K562 (cell line): ENCODE measurements at regions not wholly inside any gene's neighbourhood (a gene's known extent, or its start where the extent isn't known, plus 50 kb on each side); places are given as distances from the start of the nearest gene placed in this dataset.

Source experiments
- ATAC-seq: fragments of 200-7000 bp; cut with Tn5 transposase; 3 replicates; pipeline ENCODE4 v1.9.1; 2020; ENCODE audit warnings: moderate library complexity
- BruUV-seq: library from RNA; stranded (reverse); fragments of 400-500 nt; replicated peaks from 2 replicates; lab custom pipeline; 2021; lab: Mats Ljungman, UMichigan
- CTCF ChIA-PET: fragments of 300-600 bp; formaldehyde crosslinking; extraction: SDS; loops from one replicate; lab custom pipeline; 2021; ENCODE audit warnings: low intra/inter-chr PET ratio; lab: Yijun Ruan, JAX
- POLR2A ChIA-PET: fragments of 300-600, 350-650 bp; sonication (Branson Sonifier 250); formaldehyde crosslinking; extraction: SDS; loops from one replicate; lab custom pipeline; 2021; ENCODE audit warnings: antibody characterized with exemption, inconsistent platforms; lab: Yijun Ruan, JAX
- DNase-seq, 4 experiments: peaks; one replicate each; pipeline versions ENCODE4 v3.0.0 to v3.0.0-alpha.2; 2011 to 2018; ENCODE audit warnings: low spot score in 3 of 4, mixed read lengths in 3 of 4; ENCODE audit errors: extremely low read depth in 1 of 4
- FAIRE-seq: peaks from 2 replicates; lab custom pipeline; 2011; peaks lifted over from hg19 to GRCh38; lab: Jason Lieb, UNC
- H2AFZ ChIP-seq: 2 replicates; pipeline ENCODE4 v1.6.0; 2011; ENCODE audit warnings: low read depth, low read length, control low read depth, inconsistent platforms
- H3K27ac ChIP-seq: fragments of 200-600 bp; 3 replicates; pipeline ENCODE4 v1.8.0; 2011; ENCODE audit warnings: low read depth, mild to moderate bottlenecking, control low read depth, inconsistent platforms, low read length, moderate library complexity, mixed read lengths; ENCODE audit errors: extremely low read depth
- H3K27me3 ChIP-seq, 2 experiments: fragments of 300-600 bp in 1 of 2; 2 replicates in 1 of 2; 3 replicates in 1 of 2; pipeline versions ENCODE4 v1.6.0 to v1.8.0; 2011; ENCODE audit warnings: inconsistent platforms in 2 of 2, low read length in 2 of 2, mild to moderate bottlenecking in 1 of 2, mixed read lengths in 1 of 2, moderate library complexity in 1 of 2; ENCODE audit not compliant: control insufficient read depth in 2 of 2, insufficient read depth in 2 of 2
- H3K36me3 ChIP-seq: fragments of 300-600 bp; 3 replicates; pipeline ENCODE4 v1.8.0; 2011; ENCODE audit warnings: mild to moderate bottlenecking, low read length, inconsistent platforms; ENCODE audit not compliant: control insufficient read depth, insufficient read depth
- H3K4me1 ChIP-seq, 2 experiments: fragments of 200-600 bp in 1 of 2; replicated peaks in 1 of 2; 2 replicates in 1 of 2; 3 replicates in 1 of 2; pipeline versions ENCODE4 v1.5.1 to v1.8.0; 2011; ENCODE audit warnings: inconsistent platforms in 2 of 2, low read length in 2 of 2, mild to moderate bottlenecking in 1 of 2, mixed read lengths in 1 of 2, moderate library complexity in 1 of 2; ENCODE audit not compliant: control insufficient read depth in 2 of 2, insufficient read depth in 2 of 2
- H3K4me2 ChIP-seq: 2 replicates; pipeline ENCODE4 v1.6.1; 2011; ENCODE audit warnings: low read length, control low read depth, inconsistent platforms, mixed read lengths; ENCODE audit not compliant: insufficient read depth
- H3K4me3 ChIP-seq: fragments of 200-600 bp; sonication (generic), shearing (Covaris generic); 2 replicates; pipeline ENCODE4 v1.5.1; 2016; ENCODE audit warnings: control low read depth, inconsistent platforms
- H3K79me2 ChIP-seq: fragments of 200-600 bp; 3 replicates; pipeline ENCODE4 v1.8.0; 2011; ENCODE audit warnings: low read length, inconsistent platforms; ENCODE audit not compliant: control insufficient read depth, insufficient read depth
- H3K9ac ChIP-seq, 2 experiments: 2 replicates each; pipeline versions ENCODE4 v1.6.0 to v1.6.1; 2011; ENCODE audit warnings: low read depth in 2 of 2, low read length in 2 of 2, control low read depth in 1 of 2, inconsistent platforms in 1 of 2, mild to moderate bottlenecking in 1 of 2, mixed read lengths in 1 of 2; ENCODE audit not compliant: insufficient read depth in 1 of 2
- H3K9me1 ChIP-seq: one replicate; pipeline ENCODE4 v1.6.0; 2011; ENCODE audit warnings: inconsistent platforms, mild to moderate bottlenecking, low read length, moderate library complexity; ENCODE audit not compliant: control insufficient read depth, insufficient read depth
- H3K9me3 ChIP-seq: replicated peaks from 2 replicates; pipeline ENCODE4 v1.5.1; 2011; ENCODE audit warnings: low read depth, low read length, inconsistent platforms; ENCODE audit not compliant: control insufficient read depth, insufficient read depth
- H4K20me1 ChIP-seq: replicated peaks from 2 replicates; pipeline ENCODE4 v1.6.1; 2011; ENCODE audit warnings: low read length, inconsistent platforms, mixed read lengths; ENCODE audit not compliant: control insufficient read depth, insufficient read depth
- ARID1B ChIP-seq: fragments of 450-650 bp; IDR thresholded peaks from 2 replicates; pipeline ENCODE4 v1.6.1; 2016; ENCODE audit warnings: antibody characterized with exemption, mild to moderate bottlenecking, inconsistent platforms
- BRCA1 ChIP-seq, 2 experiments: fragments of 450-650 bp in 1 of 2; sonication (generic) in 1 of 2; formaldehyde crosslinking in 1 of 2; IDR thresholded peaks; 2 replicates each; pipeline versions ENCODE4 v1.5.0 to v1.6.1; 2017 to 2020; ENCODE audit warnings: mild to moderate bottlenecking in 1 of 2, missing genetic modification reagents in 1 of 2
- CHD2 ChIP-seq: IDR thresholded peaks from 2 replicates; pipeline ENCODE4 v1.6.1; 2011; ENCODE audit warnings: low read depth, low read length
- ERF ChIP-seq: fragments of 450-650 bp; formaldehyde crosslinking; IDR thresholded peaks from 2 replicates; pipeline ENCODE4 v1.4.0; 2020; ENCODE audit warnings: mild to moderate bottlenecking, mixed read lengths
- FOXA3 ChIP-seq, 2 experiments: fragments of 450-650 bp in 1 of 2; sonication (generic) in 1 of 2; formaldehyde crosslinking; IDR thresholded peaks in 1 of 2; conservative IDR thresholded peaks in 1 of 2; 2 replicates each; pipeline versions ENCODE4 v1.4.0 to v1.8.0; 2020 to 2022; ENCODE audit warnings: mild to moderate bottlenecking in 2 of 2, missing genetic modification reagents in 1 of 2
- ILF3 ChIP-seq: fragments of 450-650 bp; IDR thresholded peaks from 2 replicates; pipeline ENCODE4 v1.6.1; 2018; ENCODE audit warnings: antibody characterized with exemption, mild to moderate bottlenecking, moderate library complexity, borderline replicate concordance
- MCM5 ChIP-seq: fragments of 450-650 bp; IDR thresholded peaks from 2 replicates; pipeline ENCODE4 v1.6.1; 2016; ENCODE audit warnings: low read depth
- SAFB2 ChIP-seq: fragments of 200-400 bp; formaldehyde crosslinking; IDR thresholded peaks from 2 replicates; pipeline ENCODE4 v1.6.1; 2018; ENCODE audit warnings: borderline replicate concordance, low read length, low read depth, moderate library complexity; ENCODE audit not compliant: severe bottlenecking
- STAT5B ChIP-seq: fragments of 250-450 bp; sonication (Bioruptor Pico); IDR thresholded peaks from 2 replicates; pipeline ENCODE4 v1.8.0; 2021; ENCODE audit warnings: mild to moderate bottlenecking, inconsistent platforms
- ZNF311 ChIP-seq: fragments of 250-450 bp; sonication (Bioruptor Pico); IDR thresholded peaks from 2 replicates; pipeline ENCODE4 v1.4.0; 2020; ENCODE audit warnings: mild to moderate bottlenecking, moderate library complexity
- ZNF384 ChIP-seq: IDR thresholded peaks from 2 replicates; pipeline ENCODE4 v1.6.1; 2012; ENCODE audit warnings: low read depth, low read length, improper control_type of control experiment
- ZNF431 ChIP-seq: sonication (generic); formaldehyde crosslinking; IDR thresholded peaks from 2 replicates; pipeline ENCODE4 v1.8.0; 2022; ENCODE audit warnings: mild to moderate bottlenecking, missing genetic modification reagents
- in situ Hi-C: fragments of 300-500 bp; cut with MboI; formaldehyde crosslinking; loops from 4 replicates; pipeline ENCODE4 v1.15.0; 2018; ENCODE audit warnings: inconsistent platforms, mixed read lengths
- intact Hi-C: fragments of 100-400 bp; cut with micrococcal nuclease; formaldehyde crosslinking; loops from 2 replicates; pipeline ENCODE4 v1.14.2; 2022

- no peaks in the 10 kb centered on the region for H3K9me1 ChIP-seq
- H3K27ac ChIP-seq = no peak overlapping the region
- H4K20me1 ChIP-seq = no peaks in the 10 kb centered on the region
- ATAC-seq (no peak), DNase-seq (no peak), FAIRE-seq (no peak)
- no peak overlapping the region for H3K4me3 ChIP-seq
- ChIA-PET CTCF (interaction anchor here (0.6 kb wide), 1 partner anchor 238 kb away, joined by 3 read pairs; no protein-coding TSS in a partner anchor), POLR2A (no interaction called here)
- H3K9ac ChIP-seq = no peak overlapping the region
- H3K36me3 ChIP-seq = no peaks in the 10 kb centered on the region
- in situ Hi-C loops (no loop called here), intact Hi-C loops (no loop called here)
- no peaks in the 10 kb centered on the region for H3K79me2 ChIP-seq
- no peaks in the 10 kb centered on the region for H3K4me1 ChIP-seq
- TF ChIP-seq FOXA3 (CRISPR knock-in tag; conservative IDR thresholded peaks at IDR 0.05 in 1 of 2, IDR thresholded peaks at IDR 0.05 in 1 of 2) (no peak), ZNF431 (CRISPR knock-in tag) (no peak), BRCA1 (IDR thresholded peaks at IDR 0.05) (no peak), BRCA1 (CRISPR knock-in tag; IDR thresholded peaks at IDR 0.05) (no peak), SAFB2 (no peak), ZNF384 (no peak), STAT5B (no peak), CHD2 (no peak), ZNF311 (CRISPR knock-in tag) (no peak), ILF3 (no peak), ARID1B (no peak), ERF (no peak), MCM5 (no peak)
- peaks cover 0 to 6% of the 10 kb centered on the region in 2 experiments; a peak in 2 of 5 replicates for H3K27me3 ChIP-seq
- BruUV-seq = no TSS peak
- H3K9me3 ChIP-seq = no peaks in the 10 kb centered on the region
- no peak overlapping the region for H2AFZ ChIP-seq
- H3K4me2 ChIP-seq = no peak overlapping the region
Observed at GRCh38 chr21:38881131-38881530, 75.4 kb downstream of the ETS2 start.
